K562 (cell line): ENCODE measurements at regions not wholly inside any gene's neighbourhood (a gene's known extent, or its start where the extent isn't known, plus 50 kb on each side); places are given as distances from the start of the nearest gene placed in this dataset.

ENCODE experiments used
- ATAC-seq: fragments of 200-7000 bp; cut with Tn5 transposase; 3 replicates; pipeline ENCODE4 v1.9.1; 2020; ENCODE audit warnings: moderate library complexity
- BruUV-seq: library from RNA; stranded (reverse); fragments of 400-500 nt; replicated peaks from 2 replicates; lab custom pipeline; 2021; lab: Mats Ljungman, UMichigan
- CTCF ChIA-PET: fragments of 300-600 bp; formaldehyde crosslinking; extraction: SDS; loops from one replicate; lab custom pipeline; 2021; ENCODE audit warnings: low intra/inter-chr PET ratio; lab: Yijun Ruan, JAX
- POLR2A ChIA-PET: fragments of 300-600, 350-650 bp; sonication (Branson Sonifier 250); formaldehyde crosslinking; extraction: SDS; loops from one replicate; lab custom pipeline; 2021; ENCODE audit warnings: antibody characterized with exemption, inconsistent platforms; lab: Yijun Ruan, JAX
- DNase-seq, 4 experiments: peaks; one replicate each; pipeline versions ENCODE4 v3.0.0 to v3.0.0-alpha.2; 2011 to 2018; ENCODE audit warnings: low spot score in 3 of 4, mixed read lengths in 3 of 4; ENCODE audit errors: extremely low read depth in 1 of 4
- FAIRE-seq: peaks from 2 replicates; lab custom pipeline; 2011; peaks lifted over from hg19 to GRCh38; lab: Jason Lieb, UNC
- H2AFZ ChIP-seq: 2 replicates; pipeline ENCODE4 v1.6.0; 2011; ENCODE audit warnings: low read depth, low read length, control low read depth, inconsistent platforms
- H3K27ac ChIP-seq: fragments of 200-600 bp; 3 replicates; pipeline ENCODE4 v1.8.0; 2011; ENCODE audit warnings: low read depth, mild to moderate bottlenecking, control low read depth, inconsistent platforms, low read length, moderate library complexity, mixed read lengths; ENCODE audit errors: extremely low read depth
- H3K27me3 ChIP-seq, 2 experiments: fragments of 300-600 bp in 1 of 2; 2 replicates in 1 of 2; 3 replicates in 1 of 2; pipeline versions ENCODE4 v1.6.0 to v1.8.0; 2011; ENCODE audit warnings: inconsistent platforms in 2 of 2, low read length in 2 of 2, mild to moderate bottlenecking in 1 of 2, mixed read lengths in 1 of 2, moderate library complexity in 1 of 2; ENCODE audit not compliant: control insufficient read depth in 2 of 2, insufficient read depth in 2 of 2
- H3K36me3 ChIP-seq: fragments of 300-600 bp; 3 replicates; pipeline ENCODE4 v1.8.0; 2011; ENCODE audit warnings: mild to moderate bottlenecking, low read length, inconsistent platforms; ENCODE audit not compliant: control insufficient read depth, insufficient read depth
- H3K4me1 ChIP-seq, 2 experiments: fragments of 200-600 bp in 1 of 2; replicated peaks in 1 of 2; 2 replicates in 1 of 2; 3 replicates in 1 of 2; pipeline versions ENCODE4 v1.5.1 to v1.8.0; 2011; ENCODE audit warnings: inconsistent platforms in 2 of 2, low read length in 2 of 2, mild to moderate bottlenecking in 1 of 2, mixed read lengths in 1 of 2, moderate library complexity in 1 of 2; ENCODE audit not compliant: control insufficient read depth in 2 of 2, insufficient read depth in 2 of 2
- H3K4me2 ChIP-seq: 2 replicates; pipeline ENCODE4 v1.6.1; 2011; ENCODE audit warnings: low read length, control low read depth, inconsistent platforms, mixed read lengths; ENCODE audit not compliant: insufficient read depth
- H3K4me3 ChIP-seq: fragments of 200-600 bp; sonication (generic), shearing (Covaris generic); 2 replicates; pipeline ENCODE4 v1.5.1; 2016; ENCODE audit warnings: control low read depth, inconsistent platforms
- H3K79me2 ChIP-seq: fragments of 200-600 bp; 3 replicates; pipeline ENCODE4 v1.8.0; 2011; ENCODE audit warnings: low read length, inconsistent platforms; ENCODE audit not compliant: control insufficient read depth, insufficient read depth
- H3K9ac ChIP-seq, 2 experiments: 2 replicates each; pipeline versions ENCODE4 v1.6.0 to v1.6.1; 2011; ENCODE audit warnings: low read depth in 2 of 2, low read length in 2 of 2, control low read depth in 1 of 2, inconsistent platforms in 1 of 2, mild to moderate bottlenecking in 1 of 2, mixed read lengths in 1 of 2; ENCODE audit not compliant: insufficient read depth in 1 of 2
- H3K9me1 ChIP-seq: one replicate; pipeline ENCODE4 v1.6.0; 2011; ENCODE audit warnings: inconsistent platforms, mild to moderate bottlenecking, low read length, moderate library complexity; ENCODE audit not compliant: control insufficient read depth, insufficient read depth
- H3K9me3 ChIP-seq: replicated peaks from 2 replicates; pipeline ENCODE4 v1.5.1; 2011; ENCODE audit warnings: low read depth, low read length, inconsistent platforms; ENCODE audit not compliant: control insufficient read depth, insufficient read depth
- H4K20me1 ChIP-seq: replicated peaks from 2 replicates; pipeline ENCODE4 v1.6.1; 2011; ENCODE audit warnings: low read length, inconsistent platforms, mixed read lengths; ENCODE audit not compliant: control insufficient read depth, insufficient read depth
- HIVEP1 ChIP-seq: fragments of 250-450 bp; sonication (Bioruptor Pico); IDR thresholded peaks from 2 replicates; pipeline ENCODE4 v1.4.0; 2020; ENCODE audit warnings: mild to moderate bottlenecking
- KAT2B ChIP-seq: IDR thresholded peaks from one replicate; pipeline ENCODE4 v1.6.1; 2012; ENCODE audit warnings: low read depth, mild to moderate bottlenecking, control low read depth, inconsistent platforms, low read length, moderate library complexity
- PKNOX1 ChIP-seq: fragments of 450-650 bp; IDR thresholded peaks from 2 replicates; pipeline ENCODE4 v1.6.1; 2016
- ZBTB40 ChIP-seq, 2 experiments: fragments of 450-650 bp in 1 of 2; sonication (generic) in 1 of 2; formaldehyde crosslinking in 1 of 2; IDR thresholded peaks; 2 replicates each; pipeline versions ENCODE4 v1.7.1 to v1.9.0; 2016 to 2022; ENCODE audit warnings: inconsistent platforms in 1 of 2, mild to moderate bottlenecking in 1 of 2, missing genetic modification reagents in 1 of 2
- WGBS: fragments of 100-300 bp; shearing (Covaris generic); methylation state at CpG from one replicate; pipeline ENCODE4 v1.1.6; 2016; ENCODE audit warnings: low coverage, mixed read lengths; ENCODE audit not compliant: insufficient coverage; ENCODE audit errors: missing lambda C conversion rate; 5-methylcytosine and 5-hydroxymethylcytosine counted together
- in situ Hi-C: fragments of 300-500 bp; cut with MboI; formaldehyde crosslinking; loops from 4 replicates; pipeline ENCODE4 v1.15.0; 2018; ENCODE audit warnings: inconsistent platforms, mixed read lengths
- intact Hi-C: fragments of 100-400 bp; cut with micrococcal nuclease; formaldehyde crosslinking; loops from 2 replicates; pipeline ENCODE4 v1.14.2; 2022

- no peak for FAIRE-seq
- 3% methylated on average over 8 of the region's 8 CpGs for WGBS
- CTCF ChIA-PET, result no interaction called here
- H3K4me1 ChIP-seq, result no peaks in the 10 kb centered on the region
- H3K36me3 ChIP-seq, result no peaks in the 10 kb centered on the region
- no peak overlapping the region for H3K9ac ChIP-seq
- no peaks in the 10 kb centered on the region for H4K20me1 ChIP-seq
- POLR2A ChIA-PET, result no interaction called here
- in situ Hi-C loops, result no loop called here
- no peaks in the 10 kb centered on the region for H3K9me3 ChIP-seq
- no peak overlapping the region for H3K4me2 ChIP-seq
- BruUV-seq, result no TSS peak
- intact Hi-C loops, result no loop called here
- H3K27me3 ChIP-seq, result no peaks in the 10 kb centered on the region
- no peaks in the 10 kb centered on the region for H3K9me1 ChIP-seq
- no peaks in the 10 kb centered on the region for H3K79me2 ChIP-seq
- no peak overlapping the region for H2AFZ ChIP-seq
- DNase-seq, result no peak
- no peak for ATAC-seq
- no peak overlapping the region for H3K4me3 ChIP-seq
- TF ChIP-seq HIVEP1 (CRISPR knock-in tag), result no peak
- no peak for TF ChIP-seq ZBTB40 (IDR thresholded peaks at IDR 0.05)
- TF ChIP-seq ZBTB40 (CRISPR knock-in tag; IDR thresholded peaks at IDR 0.05), result no peak
- no peak for TF ChIP-seq KAT2B
- TF ChIP-seq PKNOX1, result no peak
- H3K27ac ChIP-seq, result no peak overlapping the region
Measured at GRCh38 chr13:92938486-92939020, 288.1 kb upstream of the GPC6 start.
